ENCODE measurements at regions not wholly inside any gene's neighbourhood (a gene's known extent, or its start where the extent isn't known, plus 50 kb on each side); places are given as distances from the start of the nearest gene placed in this dataset.
A peak's percentile ranks its signal among the peaks of the same experiment; 100 is the strongest.

DNA sequence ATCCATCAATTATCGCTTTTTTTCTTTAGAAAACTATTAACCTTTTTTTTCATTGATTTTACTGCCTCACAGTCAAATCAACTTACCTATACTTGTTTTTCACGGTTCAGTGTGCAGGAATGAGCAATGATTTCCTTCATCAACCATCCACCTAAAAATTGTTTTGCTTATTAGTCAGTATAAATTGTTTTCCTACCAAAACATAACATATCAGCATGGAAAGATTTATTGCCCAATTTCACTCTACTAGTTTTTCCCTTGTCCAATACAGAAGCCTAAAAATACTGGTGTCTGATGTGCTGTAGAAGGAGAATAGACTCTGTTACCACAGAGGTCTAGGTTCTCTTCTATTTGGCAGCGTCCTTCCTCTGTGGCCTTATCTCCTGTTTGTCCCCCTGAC lies 558.2 kb upstream of the CITED2 start:
- ATAC-seq (replicated peaks) (no peak), DNase-seq (no peak)
- Mint-ChIP-seq H3K9me3 (no peaks in the 10 kb centered on the region), H3K27me3 (no peaks in the 10 kb centered on the region), H3K4me1 (no peaks in the 10 kb centered on the region), H3K27ac (no peak overlapping the region), H3K36me3 (no peaks in the 10 kb centered on the region), H3K4me3 (no peak overlapping the region)

GRCh38 chr6:139931747-139932146 lies 557.3 kb upstream of the CITED2 start:
- no peak overlapping the region for H3K27ac Mint-ChIP-seq
- no peak for ATAC-seq (replicated peaks)
- no peaks in the 10 kb centered on the region for H3K4me1 Mint-ChIP-seq
- no peaks in the 10 kb centered on the region for H3K9me3 Mint-ChIP-seq
- H3K27me3 Mint-ChIP-seq, result no peaks in the 10 kb centered on the region
- DNase-seq, result no peak
- H3K4me3 Mint-ChIP-seq, result no peak overlapping the region
- H3K36me3 Mint-ChIP-seq, result no peaks in the 10 kb centered on the region

DNA sequence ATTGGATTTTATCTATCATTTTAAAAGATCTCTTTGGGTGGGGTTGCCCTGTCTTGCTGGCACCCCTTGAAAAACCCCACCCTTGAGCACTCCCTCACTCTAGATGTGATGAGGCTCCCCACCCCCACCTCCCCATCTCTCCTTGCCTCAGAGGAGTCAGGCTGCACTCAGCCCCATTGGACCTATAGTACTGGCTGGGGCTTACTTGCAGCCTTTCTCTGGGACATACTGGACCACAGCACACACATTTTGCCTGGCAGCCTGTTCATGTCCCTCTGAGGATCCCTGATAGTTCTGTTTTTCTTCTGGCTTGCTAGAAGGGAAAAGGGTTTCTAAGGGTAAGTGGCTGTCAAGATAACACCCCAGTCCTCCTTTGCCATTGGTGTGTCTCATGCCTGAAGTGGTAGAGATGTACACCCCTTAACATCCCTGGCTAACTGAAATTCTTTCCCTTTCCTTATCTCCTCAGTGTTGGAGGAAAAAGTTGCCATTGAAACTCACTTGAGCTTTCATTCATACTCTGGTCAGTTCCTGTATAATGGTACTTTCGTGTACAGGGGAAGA lies 553.4 kb upstream of the CITED2 start:
- no peaks in the 10 kb centered on the region for H3K36me3 Mint-ChIP-seq
- H3K9me3 Mint-ChIP-seq, result no peaks in the 10 kb centered on the region
- no peaks in the 10 kb centered on the region for H3K27me3 Mint-ChIP-seq
- no peak overlapping the region for H3K27ac Mint-ChIP-seq
- DNase-seq (no peak), ATAC-seq (replicated peaks) (no peak)
- no peaks in the 10 kb centered on the region for H3K4me1 Mint-ChIP-seq
- H3K4me3 Mint-ChIP-seq, result no peak overlapping the region

GRCh38 chr6:139927236-139927635 lies 552.8 kb upstream of the CITED2 start:
- H3K4me1 Mint-ChIP-seq, result no peaks in the 10 kb centered on the region
- H3K27ac Mint-ChIP-seq, result no peak overlapping the region
- no peaks in the 10 kb centered on the region for H3K27me3 Mint-ChIP-seq
- H3K36me3 Mint-ChIP-seq, result no peaks in the 10 kb centered on the region
- H3K9me3 Mint-ChIP-seq, result no peaks in the 10 kb centered on the region
- no peak overlapping the region for H3K4me3 Mint-ChIP-seq
- ATAC-seq (replicated peaks), result no peak
- no peak for DNase-seq

- H3K36me3 Mint-ChIP-seq, result no peaks in the 10 kb centered on the region
- no peaks in the 10 kb centered on the region for H3K9me3 Mint-ChIP-seq
- H3K4me1 Mint-ChIP-seq, result no peaks in the 10 kb centered on the region
- no peak overlapping the region for H3K4me3 Mint-ChIP-seq
- no peak overlapping the region for H3K27ac Mint-ChIP-seq
- DNase-seq (no peak), ATAC-seq (replicated peaks) (no peak)
- no peaks in the 10 kb centered on the region for H3K27me3 Mint-ChIP-seq
Measured at GRCh38 chr6:139926711-139927110, 552.3 kb upstream of the CITED2 start.

DNA sequence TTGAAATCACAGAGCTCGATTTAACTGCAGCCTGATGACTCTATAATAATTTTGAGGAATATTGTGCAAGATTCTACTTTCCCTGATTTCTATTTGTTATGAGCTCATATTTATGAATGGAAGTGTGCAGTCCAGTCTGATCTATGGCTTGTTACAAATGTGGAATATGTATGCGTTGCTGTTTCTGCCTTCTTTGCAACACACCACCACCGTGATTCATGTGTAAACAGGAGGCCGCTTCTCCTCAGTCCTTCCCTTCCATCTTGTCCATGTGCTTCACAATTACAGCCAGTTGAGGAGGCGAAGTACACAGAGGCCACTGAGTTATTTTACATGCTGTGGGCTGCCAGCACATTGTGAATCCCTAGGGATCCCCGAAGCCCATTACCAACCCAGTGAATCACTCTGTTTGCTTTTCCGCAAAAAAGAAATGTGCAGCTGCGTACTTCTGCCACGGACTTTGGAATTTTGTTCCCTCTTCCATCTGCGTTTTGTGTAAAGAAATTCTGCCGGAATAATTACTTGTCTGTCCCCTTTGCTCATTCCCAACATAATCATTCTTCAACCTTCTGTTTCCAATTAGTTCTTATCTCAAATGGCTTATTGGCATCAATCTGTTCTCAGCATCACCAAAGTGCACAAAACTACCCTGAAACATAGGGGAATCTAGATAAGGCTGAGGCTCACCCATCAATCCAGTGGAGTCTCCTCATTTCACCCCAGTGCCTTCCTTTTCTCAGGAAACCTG lies 551.6 kb upstream of the CITED2 start:
- Mint-ChIP-seq H3K9me3 (no peaks in the 10 kb centered on the region), H3K27ac (no peak overlapping the region), H3K36me3 (no peaks in the 10 kb centered on the region), H3K4me1 (no peaks in the 10 kb centered on the region), H3K4me3 (no peak overlapping the region), H3K27me3 (no peaks in the 10 kb centered on the region)
- DNase-seq (no peak), ATAC-seq (replicated peaks) (no peak)

GRCh38 chr6:139923964-139924475 lies 549.6 kb upstream of the CITED2 start:
- no peaks in the 10 kb centered on the region for H3K36me3 Mint-ChIP-seq

GRCh38 chr6:139922236-139922635 lies 547.8 kb upstream of the CITED2 start:
- ATAC-seq (replicated peaks) (no peak), DNase-seq (no peak)
- H3K36me3 Mint-ChIP-seq, result no peaks in the 10 kb centered on the region
- no peak overlapping the region for H3K27ac Mint-ChIP-seq
- no peaks in the 10 kb centered on the region for H3K9me3 Mint-ChIP-seq
- peaks cover 15 to 17% of the 10 kb centered on the region in 2 donors for H3K4me1 Mint-ChIP-seq
- no peak overlapping the region for H3K4me3 Mint-ChIP-seq
- H3K27me3 Mint-ChIP-seq, result no peaks in the 10 kb centered on the region

More at GRCh38 chr6:139923964-139924475, 549.6 kb upstream of the CITED2 start:
- no peaks in the 10 kb centered on the region for H3K27me3 Mint-ChIP-seq
- no peaks in the 10 kb centered on the region for H3K9me3 Mint-ChIP-seq
- H3K27ac Mint-ChIP-seq, result no peak overlapping the region
- no peak overlapping the region for H3K4me3 Mint-ChIP-seq
- H3K4me1 Mint-ChIP-seq, result peaks cover 14 to 17% of the 10 kb centered on the region in 2 donors
- DNase-seq, result no peak
- ATAC-seq (replicated peaks), result no peak

GRCh38 chr6:139920776-139921100 lies 546.3 kb upstream of the CITED2 start:
- DNase-seq (no peak), ATAC-seq (replicated peaks) (no peak)
- H3K4me1 Mint-ChIP-seq, result peaks cover 15 to 17% of the 10 kb centered on the region in 2 donors
- H3K4me3 Mint-ChIP-seq, result no peak overlapping the region
- no peak overlapping the region for H3K27ac Mint-ChIP-seq
- H3K9me3 Mint-ChIP-seq, result no peaks in the 10 kb centered on the region
- H3K27me3 Mint-ChIP-seq, result no peaks in the 10 kb centered on the region
- no peaks in the 10 kb centered on the region for H3K36me3 Mint-ChIP-seq

DNA sequence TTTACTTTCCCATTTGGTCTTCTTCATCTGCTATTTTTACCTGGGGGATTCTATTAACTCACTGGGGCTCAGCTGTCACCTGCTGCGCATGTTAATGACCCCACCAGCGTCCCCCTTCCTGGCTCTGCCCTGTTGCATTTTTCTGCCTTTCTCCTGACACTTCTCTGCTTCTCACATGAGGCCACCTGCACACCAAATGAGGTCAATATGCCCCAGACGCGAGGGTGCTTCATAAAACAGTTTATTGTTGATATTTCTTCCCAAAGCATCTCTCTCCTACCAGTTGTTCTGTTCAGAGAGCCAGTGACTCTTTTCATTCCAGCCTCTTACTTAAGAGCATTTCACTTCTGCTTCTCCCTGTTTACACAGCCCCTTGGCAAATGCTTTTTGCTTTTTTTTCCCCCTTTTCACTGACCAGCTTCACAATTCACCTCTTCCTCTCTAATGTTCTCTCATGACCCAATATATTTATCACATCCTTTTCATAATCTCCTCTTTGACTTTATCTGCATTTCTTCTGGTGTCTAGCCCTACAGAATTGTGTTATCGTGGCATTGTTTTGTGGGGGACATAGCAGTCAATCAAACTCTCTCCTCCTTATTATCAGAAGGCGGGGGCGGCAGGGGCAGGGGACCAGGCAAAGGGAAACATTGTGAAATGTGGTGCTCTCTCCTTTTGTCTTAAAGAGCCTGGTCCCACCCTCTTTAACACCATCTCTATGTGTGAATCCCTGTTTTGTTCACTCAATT lies 545.8 kb upstream of the CITED2 start:
- peak; percentile 39 for ATAC-seq (replicated peaks)
- H3K4me1 Mint-ChIP-seq, result peaks cover 15 to 17% of the 10 kb centered on the region in 2 donors
- H3K27me3 Mint-ChIP-seq, result no peaks in the 10 kb centered on the region
- H3K4me3 Mint-ChIP-seq, result peak overlapping the region; percentile 17 to 44
- peak overlapping the region; percentile 57 for H3K27ac Mint-ChIP-seq
- H3K9me3 Mint-ChIP-seq, result no peaks in the 10 kb centered on the region
- no peaks in the 10 kb centered on the region for H3K36me3 Mint-ChIP-seq
- no peak for DNase-seq

GRCh38 chr6:139919107-139920026 lies 544.9 kb upstream of the CITED2 start:
- H3K27me3 Mint-ChIP-seq, result no peaks in the 10 kb centered on the region
- no peaks in the 10 kb centered on the region for H3K36me3 Mint-ChIP-seq
- H3K4me3 Mint-ChIP-seq, result peak overlapping the region; percentile 17 to 44
- peak overlapping the region; percentile 57 for H3K27ac Mint-ChIP-seq
- peak; percentile 45 to 55 for ATAC-seq (replicated peaks)
- H3K9me3 Mint-ChIP-seq, result no peaks in the 10 kb centered on the region
- no peak for DNase-seq
- peaks cover 15 to 17% of the 10 kb centered on the region in 2 donors for H3K4me1 Mint-ChIP-seq

- no peak overlapping the region for H3K27ac Mint-ChIP-seq
- DNase-seq (no peak), ATAC-seq (replicated peaks) (no peak)
- H3K27me3 Mint-ChIP-seq, result no peaks in the 10 kb centered on the region
- no peaks in the 10 kb centered on the region for H3K36me3 Mint-ChIP-seq
- peaks cover 15 to 17% of the 10 kb centered on the region in 2 donors for H3K4me1 Mint-ChIP-seq
- H3K9me3 Mint-ChIP-seq, result no peaks in the 10 kb centered on the region
- no peak overlapping the region for H3K4me3 Mint-ChIP-seq
Measured at GRCh38 chr6:139917951-139918630, 543.6 kb upstream of the CITED2 start.

DNA sequence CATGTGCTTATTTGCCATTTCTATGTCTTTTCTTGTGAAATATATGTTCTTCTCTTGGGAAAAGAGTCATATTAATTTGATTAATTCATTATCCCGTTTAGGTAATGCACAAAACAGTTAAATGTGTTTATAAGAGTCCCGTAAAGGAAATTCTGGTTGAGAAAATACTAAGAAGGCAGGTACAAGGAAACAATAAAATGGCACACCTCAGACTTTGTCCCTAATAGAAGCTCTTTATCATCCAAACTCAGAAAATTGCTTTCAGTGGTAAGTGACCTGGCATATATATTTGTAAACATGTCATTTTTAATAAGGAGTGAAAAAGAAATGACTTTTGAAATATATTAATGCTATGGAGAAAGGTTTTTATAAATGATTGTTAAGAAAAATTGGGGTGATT lies 540.5 kb upstream of the CITED2 start:
- DNase-seq (no peak), ATAC-seq (replicated peaks) (no peak)
- no peaks in the 10 kb centered on the region for H3K36me3 Mint-ChIP-seq
- peaks cover 8% of the 10 kb centered on the region in 2 donors for H3K4me1 Mint-ChIP-seq
- no peak overlapping the region for H3K27ac Mint-ChIP-seq
- H3K4me3 Mint-ChIP-seq, result no peak overlapping the region
- no peaks in the 10 kb centered on the region for H3K9me3 Mint-ChIP-seq
- no peaks in the 10 kb centered on the region for H3K27me3 Mint-ChIP-seq

Measured in stimulated activated naive B cell treated with anti-CD40 and anti-IgM and Interleukin-4, amounts not matched to agents 10 μg/mL and 1 μg/mL and 100 μg/mL, for 72 hours (primary cell).